NCI-H1092 treated with DMSO at 0.1 percent for 48 hours (cell line): ENCODE measurements at regions not wholly inside any gene's neighbourhood (a gene's known extent, or its start where the extent isn't known, plus 50 kb on each side); places are given as distances from the start of the nearest gene placed in this dataset.
A peak's percentile ranks its signal among the peaks of the same experiment; 100 is the strongest.
"Not testable (repeated sequence)": the region's sequence is repeated elsewhere in the genome, so short reads cannot be mapped to it uniquely, and the experiment has no call there.

Source experiments
- DNase-seq: peaks from one replicate; lab custom pipeline; 2025; lab: John Stamatoyannopoulos, UW

DNA sequence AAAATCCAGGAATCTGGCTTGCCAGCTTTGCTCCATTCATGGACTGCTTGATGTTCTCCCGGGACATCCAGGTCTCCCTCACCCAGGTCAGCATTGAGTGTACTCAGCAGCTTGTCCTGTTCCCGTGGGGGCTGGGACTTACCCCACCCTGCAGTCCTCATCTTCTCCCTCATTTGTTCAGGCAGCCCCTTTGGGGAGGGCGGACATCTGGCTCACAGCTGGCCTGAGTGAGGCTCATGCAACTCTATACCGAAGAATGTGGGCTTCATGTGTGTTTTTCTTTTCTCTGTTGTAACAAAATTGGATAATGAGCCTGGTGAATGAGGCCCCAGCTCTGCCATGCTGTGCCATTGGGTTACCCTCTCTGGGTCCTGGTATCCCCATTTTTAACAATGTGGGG lies 227.7 kb upstream of the TENM4 start:
- DNase-seq = no peak

DNA sequence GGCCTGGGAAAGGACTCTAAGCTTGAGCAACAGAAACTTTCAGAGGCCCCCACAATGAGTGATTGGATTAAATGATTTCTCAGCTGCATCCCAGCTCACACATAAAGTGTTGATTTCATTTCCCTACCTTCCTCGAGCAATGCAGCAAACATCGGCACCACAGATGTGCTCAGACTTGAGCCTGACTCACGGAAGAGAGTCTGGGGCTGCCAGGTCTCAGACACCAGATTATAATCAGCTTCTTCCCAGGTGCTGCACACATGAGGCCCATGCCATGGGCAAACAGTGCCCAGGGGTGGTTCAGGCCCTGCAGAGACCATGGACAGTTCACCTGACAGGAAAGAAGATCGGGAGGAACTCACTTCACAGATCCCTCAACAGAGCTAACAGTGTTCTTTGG lies 226.6 kb upstream of the TENM4 start:
- no peak for DNase-seq

DNA sequence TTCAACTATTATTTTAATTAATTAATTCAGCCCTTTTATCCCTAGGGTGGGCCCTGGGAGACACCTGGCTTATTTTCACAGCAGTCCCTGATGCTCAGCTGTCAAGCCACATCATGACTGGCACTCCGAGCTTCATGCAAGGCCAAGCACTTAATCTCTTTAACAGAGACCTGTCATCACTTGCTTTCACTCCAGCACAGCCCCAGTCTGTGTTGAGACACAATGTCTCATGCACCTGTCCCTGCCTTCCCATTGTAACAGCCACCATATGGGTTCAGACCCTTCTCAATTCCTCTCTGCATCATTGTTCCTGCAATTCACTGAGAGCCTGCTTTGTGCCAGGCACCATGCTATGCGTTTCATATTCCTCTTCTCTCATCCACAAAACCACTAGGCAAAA lies 222.2 kb upstream of the TENM4 start:
- peak; percentile 34 for DNase-seq

- no peak for DNase-seq
Observed at GRCh38 chr11:79661373-79661772, 220.5 kb upstream of the TENM4 start.

GRCh38 chr11:79648766-79649520 lies 208.1 kb upstream of the TENM4 start:
- no peak for DNase-seq

DNA sequence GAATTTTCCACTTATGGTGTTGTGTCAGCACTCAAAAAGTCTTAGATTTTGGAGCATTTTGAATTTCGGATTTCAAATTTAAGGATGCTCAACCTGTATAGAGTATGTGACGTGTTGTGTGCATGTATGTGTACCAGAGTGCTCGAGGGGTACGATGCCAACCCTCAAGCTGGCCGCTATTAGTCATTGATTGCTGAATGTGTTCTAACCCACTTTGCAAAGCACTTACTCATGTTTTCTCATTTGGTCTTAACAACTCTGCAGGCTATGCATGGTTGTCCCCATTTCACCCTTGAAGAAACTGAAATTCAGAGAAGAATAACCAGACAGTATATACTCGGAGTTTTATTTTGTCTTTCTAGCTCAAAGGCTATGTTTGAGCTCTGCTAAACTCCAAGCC lies 196.4 kb upstream of the TENM4 start:
- DNase-seq = no peak

- no peak for DNase-seq
Observed at GRCh38 chr11:79634905-79635304, 194.1 kb upstream of the TENM4 start.

DNA sequence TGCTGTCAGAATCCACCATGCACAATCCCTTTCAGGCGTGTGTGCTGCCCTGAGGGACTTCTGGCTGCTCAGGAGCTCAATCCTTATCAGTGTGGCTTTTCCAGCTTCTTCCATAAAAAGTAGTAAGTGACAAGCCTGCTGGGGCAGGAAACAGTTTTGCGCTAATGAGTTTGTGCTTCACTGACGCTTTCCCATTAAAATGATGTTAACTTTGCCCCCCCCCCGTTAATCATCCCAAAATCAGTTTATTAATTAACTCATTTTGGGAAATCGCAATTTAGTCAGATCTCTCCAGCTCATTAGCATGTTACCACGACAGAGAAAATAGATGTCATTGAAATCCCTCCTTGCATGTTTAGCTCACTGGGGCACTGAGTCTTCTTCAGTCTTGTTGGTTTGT lies 186.5 kb upstream of the TENM4 start:
- DNase-seq = no peak

- DNase-seq = no peak
Observed at GRCh38 chr11:79626135-79627075, 185.6 kb upstream of the TENM4 start.

DNA sequence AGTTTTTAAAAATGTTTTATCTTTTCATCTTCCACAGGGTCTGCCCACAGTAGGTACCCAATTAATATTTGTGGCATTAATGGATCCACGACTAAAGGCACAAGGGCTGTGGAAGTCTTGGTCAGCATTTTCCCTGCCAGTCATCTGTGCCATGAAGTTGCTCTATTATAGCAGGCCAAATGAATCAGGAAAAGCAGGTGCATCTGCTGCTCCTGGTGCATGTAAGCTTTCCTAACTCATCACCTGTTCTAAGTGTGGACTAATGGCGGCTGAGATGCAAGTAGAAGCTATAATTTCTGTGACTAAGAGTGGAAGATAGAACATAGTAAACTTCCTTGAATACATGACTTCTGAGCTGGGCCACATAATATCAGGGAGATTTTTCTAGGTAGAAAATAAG lies 182.5 kb upstream of the TENM4 start:
- no peak for DNase-seq

DNA sequence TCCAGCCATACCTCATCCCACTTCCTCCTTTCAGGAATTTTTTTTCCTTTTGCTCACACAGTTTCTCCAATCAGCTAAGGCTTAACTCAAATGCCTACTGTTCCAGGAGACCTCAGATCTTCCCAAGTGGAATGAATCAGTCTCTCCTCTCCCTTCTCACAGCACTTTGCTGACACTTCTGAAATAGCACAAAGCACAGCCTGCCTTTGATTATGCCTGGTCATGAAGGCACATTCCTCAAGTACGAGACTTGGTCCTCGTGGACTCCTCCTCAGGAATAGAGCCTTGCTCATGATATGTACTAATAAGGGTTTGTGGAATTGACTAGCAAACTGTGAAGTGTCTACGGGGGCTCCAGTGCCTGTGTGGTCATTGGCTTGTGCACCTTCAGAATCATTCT lies 176.7 kb upstream of the TENM4 start:
- no peak for DNase-seq

- no peak for DNase-seq
Observed at GRCh38 chr11:79616392-79616851, 175.6 kb upstream of the TENM4 start.

GRCh38 chr11:79615425-79615824 lies 174.6 kb upstream of the TENM4 start:
- DNase-seq = no peak

DNA sequence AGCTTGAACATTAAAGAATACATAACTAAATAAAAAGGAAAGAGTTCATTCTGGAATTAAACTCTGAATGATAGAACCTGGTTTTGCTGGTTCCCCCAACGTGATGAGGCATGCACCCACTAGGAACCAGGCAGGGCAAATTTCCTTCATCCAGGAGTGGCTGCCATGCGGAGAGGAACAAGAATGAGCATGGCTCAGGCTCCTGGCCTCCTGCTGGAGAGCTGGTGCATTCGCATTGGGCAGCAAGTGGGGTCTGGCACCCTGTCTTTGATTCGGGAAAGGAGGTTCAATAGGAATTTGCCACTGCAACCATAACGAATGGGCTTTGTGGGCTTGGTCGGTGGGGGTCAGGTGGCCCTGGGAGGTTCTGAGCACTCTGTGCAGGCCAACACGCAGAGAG lies 169.8 kb upstream of the TENM4 start:
- DNase-seq = no peak

DNA sequence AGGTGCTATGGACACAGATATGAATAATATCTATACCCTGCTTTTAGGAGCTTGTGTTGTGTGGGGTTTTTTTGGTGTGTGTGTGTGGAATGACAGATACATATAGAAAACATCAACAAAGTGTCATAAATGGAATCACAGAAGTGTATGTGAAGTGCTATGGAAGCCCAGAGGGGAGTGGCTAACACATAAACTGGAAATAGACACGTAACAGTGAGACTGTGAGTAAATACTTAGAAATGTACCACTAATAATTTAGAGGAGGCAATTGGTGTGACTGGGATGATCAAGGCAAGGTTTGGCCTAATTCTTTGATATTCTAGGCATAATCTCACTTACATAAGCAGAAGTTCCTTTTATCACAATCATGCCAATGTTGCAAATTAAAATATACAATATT lies 169.3 kb upstream of the TENM4 start:
- no peak for DNase-seq

- DNase-seq = no peak
Observed at GRCh38 chr11:79609511-79609910, 168.7 kb upstream of the TENM4 start.

DNA sequence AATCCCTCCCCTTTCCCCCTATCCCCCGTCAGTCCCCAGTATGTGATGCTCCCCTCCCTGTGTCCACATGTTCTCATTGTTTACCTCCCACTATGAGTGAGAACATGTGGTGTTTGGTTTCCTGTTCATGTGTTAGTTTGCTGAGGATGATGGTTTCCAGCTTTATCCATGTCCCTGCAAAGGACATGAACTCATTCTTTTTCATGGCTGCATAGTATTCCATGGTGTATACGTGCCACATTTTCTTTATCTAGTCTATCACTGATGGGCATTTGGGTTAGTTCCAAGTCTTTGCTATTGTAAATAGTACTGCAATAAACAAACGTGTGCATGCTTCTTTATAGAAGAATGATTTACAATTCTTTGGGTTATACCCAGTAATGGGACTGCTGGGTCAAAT lies 165.6 kb upstream of the TENM4 start:
- not testable (repeated sequence) for DNase-seq

DNA sequence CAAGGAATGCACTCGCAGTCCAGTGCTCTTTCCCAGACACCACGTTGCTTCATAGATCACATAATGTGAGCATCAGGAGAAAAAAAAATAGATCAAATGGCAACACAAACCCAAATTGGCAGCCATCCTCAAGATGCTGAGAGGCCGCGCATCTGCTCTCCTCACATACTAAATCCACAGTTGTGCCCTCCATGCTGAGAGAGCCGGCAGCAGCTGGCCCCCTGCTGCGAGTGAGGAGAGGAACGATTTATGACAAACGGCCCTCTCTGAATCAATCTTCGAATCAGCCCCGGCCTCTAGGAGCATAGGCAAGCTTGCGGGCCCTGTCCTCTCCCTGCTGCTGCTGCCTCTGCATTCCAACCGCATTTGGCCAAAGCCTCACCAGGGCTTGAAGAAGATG lies 159.9 kb upstream of the TENM4 start:
- DNase-seq = no peak

GRCh38 chr11:79594834-79595233 lies 154.0 kb upstream of the TENM4 start:
- no peak for DNase-seq

- no peak for DNase-seq
Observed at GRCh38 chr11:79592824-79593223, 152.0 kb upstream of the TENM4 start.

- no peak for DNase-seq
Observed at GRCh38 chr11:79592406-79592805, 151.6 kb upstream of the TENM4 start.

DNA sequence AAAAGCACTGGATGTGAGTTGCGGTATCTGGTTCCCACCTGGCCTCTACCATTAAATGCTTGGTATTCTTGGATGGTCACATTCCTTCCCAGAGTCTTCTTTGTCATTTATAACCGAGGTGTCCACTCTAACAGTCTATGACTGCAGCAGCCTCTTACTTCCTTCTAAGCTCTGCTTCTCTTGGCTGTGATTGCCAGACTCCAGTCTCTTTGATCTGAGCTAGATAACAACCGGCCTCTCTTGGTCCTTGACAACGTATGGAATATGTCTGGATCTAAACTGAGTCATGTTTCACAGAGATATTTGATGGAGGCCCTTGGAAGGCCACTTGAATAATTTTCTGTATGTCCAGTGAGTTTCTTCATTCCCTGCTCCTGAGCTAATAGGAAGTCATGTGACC lies 141.6 kb upstream of the TENM4 start:
- no peak for DNase-seq

GRCh38 chr11:79579063-79579462 lies 138.2 kb upstream of the TENM4 start:
- no peak for DNase-seq
